ENCODE measurements at regions not wholly inside any gene's neighbourhood (a gene's known extent, or its start where the extent isn't known, plus 50 kb on each side); places are given as distances from the start of the nearest gene placed in this dataset.

- no peaks in the 10 kb centered on the region for H4K20me1 ChIP-seq (ENCODE audit: insufficient read depth, low read length, poor library complexity, severe bottlenecking)
- TF ChIP-seq CTCF (conservative IDR thresholded peaks at IDR 0.05; ENCODE audit: low read length) (no peak), EZH2phosphoT487 (IDR thresholded peaks at IDR 0.05; ENCODE audit: borderline replicate concordance) (no peak)
- no peak overlapping the region for H2AFZ ChIP-seq (ENCODE audit: low read length)
- H3K9me3 ChIP-seq (ENCODE audit: insufficient read depth, low read depth, low read length), result peaks cover 5% of the 10 kb centered on the region; the same call in 1 of the 2 replicates
- H3K79me2 ChIP-seq (ENCODE audit: insufficient read depth, low read length), result no peaks in the 10 kb centered on the region
- H3K4me1 ChIP-seq (ENCODE audit: insufficient read depth, low read length, poor library complexity, severe bottlenecking), result no peaks in the 10 kb centered on the region
- no peak overlapping the region for H3K4me3 ChIP-seq (ENCODE audit: low read length, poor library complexity, severe bottlenecking)
- no peaks in the 10 kb centered on the region for H3K27me3 ChIP-seq (ENCODE audit: insufficient read depth, low read length, poor library complexity, severe bottlenecking)
- no peaks in the 10 kb centered on the region for H3F3A ChIP-seq (ENCODE audit: low read depth)
- H3K4me2 ChIP-seq (ENCODE audit: low read depth, low read length, poor library complexity, severe bottlenecking), result no peak overlapping the region
- H3K9ac ChIP-seq (ENCODE audit: low read depth, low read length, poor library complexity, severe bottlenecking), result no peak overlapping the region
- no peaks in the 10 kb centered on the region for H3K36me3 ChIP-seq (ENCODE audit: insufficient read depth, low read length)
- H3K9me2 ChIP-seq (replicated peaks; ENCODE audit: low read depth, low read length), result no peaks in the 10 kb centered on the region
Measured at GRCh38 chr1:17991996-17992395, 115.6 kb upstream of the IGSF21 start.

- Histone ChIP-seq H4K20me1 (ENCODE audit: insufficient read depth, low read length, poor library complexity, severe bottlenecking) (no peaks in the 10 kb centered on the region), H3K4me1 (ENCODE audit: insufficient read depth, low read length, poor library complexity, severe bottlenecking) (no peaks in the 10 kb centered on the region), H3K9me2 (replicated peaks; ENCODE audit: low read depth, low read length) (no peaks in the 10 kb centered on the region), H3K9me3 (ENCODE audit: insufficient read depth, low read depth, low read length) (peaks cover 5% of the 10 kb centered on the region; the same call in 1 of the 2 replicates), H3K27me3 (ENCODE audit: insufficient read depth, low read length, poor library complexity, severe bottlenecking) (no peaks in the 10 kb centered on the region), H3K4me3 (ENCODE audit: low read length, poor library complexity, severe bottlenecking) (no peak overlapping the region), H3K79me2 (ENCODE audit: insufficient read depth, low read length) (no peaks in the 10 kb centered on the region), H3F3A (ENCODE audit: low read depth) (no peaks in the 10 kb centered on the region), H3K36me3 (ENCODE audit: insufficient read depth, low read length) (no peaks in the 10 kb centered on the region), H3K4me2 (ENCODE audit: low read depth, low read length, poor library complexity, severe bottlenecking) (no peak overlapping the region), H3K9ac (ENCODE audit: low read depth, low read length, poor library complexity, severe bottlenecking) (no peak overlapping the region), H2AFZ (ENCODE audit: low read length) (no peak overlapping the region)
- TF ChIP-seq EZH2phosphoT487 (IDR thresholded peaks at IDR 0.05; ENCODE audit: borderline replicate concordance) (no peak), CTCF (conservative IDR thresholded peaks at IDR 0.05; ENCODE audit: low read length) (no peak)
Measured at GRCh38 chr1:17992800-17993199, 114.8 kb upstream of the IGSF21 start.

- no peak overlapping the region for H2AFZ ChIP-seq (ENCODE audit: low read length)
- no peaks in the 10 kb centered on the region for H3K79me2 ChIP-seq (ENCODE audit: insufficient read depth, low read length)
- H3K4me3 ChIP-seq (ENCODE audit: low read length, poor library complexity, severe bottlenecking), result no peak overlapping the region
- no peaks in the 10 kb centered on the region for H3K27me3 ChIP-seq (ENCODE audit: insufficient read depth, low read length, poor library complexity, severe bottlenecking)
- no peaks in the 10 kb centered on the region for H3K9me2 ChIP-seq (replicated peaks; ENCODE audit: low read depth, low read length)
- H3K9ac ChIP-seq (ENCODE audit: low read depth, low read length, poor library complexity, severe bottlenecking), result no peak overlapping the region
- H3K36me3 ChIP-seq (ENCODE audit: insufficient read depth, low read length), result no peaks in the 10 kb centered on the region
- H3K9me3 ChIP-seq (ENCODE audit: insufficient read depth, low read depth, low read length), result peaks cover 5% of the 10 kb centered on the region; the same call in 1 of the 2 replicates
- H4K20me1 ChIP-seq (ENCODE audit: insufficient read depth, low read length, poor library complexity, severe bottlenecking), result no peaks in the 10 kb centered on the region
- H3K4me2 ChIP-seq (ENCODE audit: low read depth, low read length, poor library complexity, severe bottlenecking), result no peak overlapping the region
- TF ChIP-seq CTCF (conservative IDR thresholded peaks at IDR 0.05; ENCODE audit: low read length) (no peak), EZH2phosphoT487 (IDR thresholded peaks at IDR 0.05; ENCODE audit: borderline replicate concordance) (no peak)
- H3F3A ChIP-seq (ENCODE audit: low read depth), result no peaks in the 10 kb centered on the region
- H3K4me1 ChIP-seq (ENCODE audit: insufficient read depth, low read length, poor library complexity, severe bottlenecking), result no peaks in the 10 kb centered on the region
Measured at GRCh38 chr1:17994046-17994445, 113.6 kb upstream of the IGSF21 start.
